ENCODE measurements at regions not wholly inside any gene's neighbourhood (a gene's known extent, or its start where the extent isn't known, plus 50 kb on each side); places are given as distances from the start of the nearest gene placed in this dataset.
"Not testable (repeated sequence)": the region's sequence is repeated elsewhere in the genome, so short reads cannot be mapped to it uniquely, and the experiment has no call there.

GRCh38 chr17:52505601-52506000 is 347.1 kb upstream of the CA10 start:
- no peak for DNase-seq

- no peak for DNase-seq
These were observed 345.6 kb upstream of the CA10 start for GRCh38 chr17:52504081-52504480.

- DNase-seq: no peak
These were observed 337.1 kb upstream of the CA10 start for GRCh38 chr17:52495646-52496045.

- no peak for DNase-seq
These were observed 323.8 kb upstream of the CA10 start for GRCh38 chr17:52482271-52482670.

- no peak for DNase-seq
These were observed 319.5 kb upstream of the CA10 start for GRCh38 chr17:52477824-52478699.

GRCh38 chr17:52476638-52477313 is 318.3 kb upstream of the CA10 start:
- DNase-seq: no peak

- no peak for DNase-seq
These were observed 312.0 kb upstream of the CA10 start for GRCh38 chr17:52470553-52470952.

- no peak for DNase-seq
These were observed 306.9 kb upstream of the CA10 start for GRCh38 chr17:52465407-52465806.

- DNase-seq: no peak
These were observed 292.9 kb upstream of the CA10 start for GRCh38 chr17:52451294-52451861.

- no peak for DNase-seq
These were observed 283.8 kb upstream of the CA10 start for GRCh38 chr17:52442350-52442749.

- no peak for DNase-seq
These were observed 262.1 kb upstream of the CA10 start for GRCh38 chr17:52420555-52421078.

GRCh38 chr17:52419229-52419641 is 260.7 kb upstream of the CA10 start:
- DNase-seq: no peak

- no peak for DNase-seq
These were observed 252.3 kb upstream of the CA10 start for GRCh38 chr17:52410781-52411180.

- DNase-seq: not testable (repeated sequence)
These were observed 250.7 kb upstream of the CA10 start for GRCh38 chr17:52409222-52409621.

GRCh38 chr17:52395308-52395707 is 236.8 kb upstream of the CA10 start:
- no peak for DNase-seq

GRCh38 chr17:52390422-52390821 is 231.9 kb upstream of the CA10 start:
- DNase-seq: no peak

- no peak for DNase-seq
These were observed 231.1 kb upstream of the CA10 start for GRCh38 chr17:52389632-52390031.

GRCh38 chr17:52388941-52389340 is 230.4 kb upstream of the CA10 start:
- no peak for DNase-seq

GRCh38 chr17:52384695-52385094 is 226.2 kb upstream of the CA10 start:
- DNase-seq: no peak

GRCh38 chr17:52383493-52384100 is 225.1 kb upstream of the CA10 start:
- DNase-seq: no peak

GRCh38 chr17:52378860-52379259 is 220.3 kb upstream of the CA10 start:
- DNase-seq: no peak

GRCh38 chr17:52376137-52376536 is 217.6 kb upstream of the CA10 start:
- DNase-seq: no peak

GRCh38 chr17:52368886-52369285 is 210.4 kb upstream of the CA10 start:
- DNase-seq: no peak

Data from cortex of kidney (tissue), 1 donor.